Neural cell (in vitro differentiated cells): ENCODE measurements at regions not wholly inside any gene's neighbourhood (a gene's known extent, or its start where the extent isn't known, plus 50 kb on each side); places are given as distances from the start of the nearest gene placed in this dataset.

Experiments
- H2AFZ ChIP-seq: fragments of 200-600, 300-800 bp; sonication (generic), shearing (Covaris generic); 2 replicates; pipeline ENCODE4 v1.6.0; 2014; ENCODE audit warnings: low read depth, mild to moderate bottlenecking, antibody characterized with exemption, low read length, moderate library complexity
- H3F3A ChIP-seq: fragments of 200-600 bp; shearing (Covaris generic); 2 replicates; pipeline ENCODE4 v1.6.1; 2016; ENCODE audit warnings: mild to moderate bottlenecking, moderate library complexity, mixed read lengths, antibody characterized with exemption, low read length; ENCODE audit not compliant: insufficient read depth, poor library complexity, severe bottlenecking
- H3K27ac ChIP-seq: fragments of 200-600, 300-800 bp; sonication (generic), shearing (Covaris generic); 2 replicates; pipeline ENCODE4 v1.5.1; 2014; ENCODE audit warnings: mild to moderate bottlenecking, low read length, moderate library complexity
- H3K27me3 ChIP-seq: fragments of 300-800, 200-600 bp; sonication (generic), shearing (Covaris generic); 2 replicates; pipeline ENCODE4 v1.6.0; 2014; ENCODE audit warnings: mild to moderate bottlenecking, low read depth, low read length, moderate library complexity; ENCODE audit not compliant: insufficient read depth
- H3K36me3 ChIP-seq: fragments of 300-800, 200-600 bp; sonication (generic), shearing (Covaris generic); 2 replicates; pipeline ENCODE4 v1.5.1; 2014; ENCODE audit warnings: mild to moderate bottlenecking, antibody characterized with exemption, low read length, moderate library complexity; ENCODE audit not compliant: insufficient read depth
- H3K4me2 ChIP-seq: fragments of 300-800, 200-600 bp; sonication (generic), shearing (Covaris generic); 2 replicates; pipeline ENCODE4 v1.6.0; 2014; ENCODE audit warnings: mild to moderate bottlenecking, low read length
- H3K4me3 ChIP-seq: fragments of 300-800, 200-600 bp; sonication (generic), shearing (Covaris generic); 2 replicates; pipeline ENCODE4 v1.5.1; 2014; ENCODE audit warnings: mild to moderate bottlenecking, low read length, moderate library complexity
- H3K79me2 ChIP-seq: fragments of 200-600 bp; shearing (Covaris generic); replicated peaks from 2 replicates; pipeline ENCODE4 v1.6.0; 2014; ENCODE audit warnings: mild to moderate bottlenecking, low read length, moderate library complexity; ENCODE audit not compliant: insufficient read depth
- H3K9ac ChIP-seq: fragments of 300-800, 200-600 bp; sonication (generic), shearing (Covaris generic); 2 replicates; pipeline ENCODE4 v1.6.1; 2016; ENCODE audit warnings: mild to moderate bottlenecking, low read length, mixed read lengths
- H3K9me2 ChIP-seq: fragments of 200-600 bp; shearing (Covaris generic); 2 replicates; pipeline ENCODE4 v1.6.1; 2016; ENCODE audit warnings: mild to moderate bottlenecking, low read length, mixed read lengths; ENCODE audit not compliant: insufficient read depth
- H3K9me3 ChIP-seq: fragments of 200-600, 300-800 bp; sonication (generic), shearing (Covaris generic); 2 replicates; pipeline ENCODE4 v1.6.1; 2016; ENCODE audit warnings: mild to moderate bottlenecking, mixed run types, low read length, moderate library complexity, mixed read lengths
- H4K20me1 ChIP-seq: fragments of 200-600 bp; shearing (Covaris generic); 2 replicates; pipeline ENCODE4 v1.6.1; 2016; ENCODE audit warnings: mild to moderate bottlenecking, mixed run types; ENCODE audit not compliant: insufficient read depth
- EP300 ChIP-seq: fragments of 450-650 bp; conservative IDR thresholded peaks from 2 replicates; pipeline ENCODE4 v1.6.1; 2014; ENCODE audit warnings: antibody characterized with exemption, mild to moderate bottlenecking, moderate library complexity; ENCODE audit not compliant: poor library complexity, severe bottlenecking
- EZH2 ChIP-seq: fragments of 200-600, 300-800 bp; shearing (Covaris generic), sonication (generic); IDR thresholded peaks from 2 replicates; pipeline ENCODE4 v1.6.1; 2014; ENCODE audit warnings: antibody characterized with exemption, low read length, borderline replicate concordance, mild to moderate bottlenecking; ENCODE audit not compliant: insufficient read depth, poor library complexity, severe bottlenecking
- MXI1 ChIP-seq: fragments of 450-650 bp; conservative IDR thresholded peaks from 2 replicates; pipeline ENCODE4 v1.6.1; 2014; ENCODE audit warnings: antibody characterized with exemption, mild to moderate bottlenecking; ENCODE audit not compliant: poor library complexity, severe bottlenecking
- POLR2AphosphoS5 ChIP-seq: IDR thresholded peaks from 2 replicates; pipeline ENCODE4 v1.6.1; 2012
- RAD21 ChIP-seq: fragments of 450-650 bp; conservative IDR thresholded peaks from 2 replicates; pipeline ENCODE4 v1.6.1; 2014; ENCODE audit warnings: antibody characterized with exemption, mild to moderate bottlenecking, moderate library complexity
- SMC3 ChIP-seq: fragments of 450-650 bp; conservative IDR thresholded peaks from 2 replicates; pipeline ENCODE4 v1.6.1; 2014; ENCODE audit warnings: antibody characterized with exemption, mild to moderate bottlenecking, moderate library complexity; ENCODE audit not compliant: poor library complexity
- TAF1 ChIP-seq: IDR thresholded peaks from 2 replicates; pipeline ENCODE4 v1.6.1; 2012; ENCODE audit warnings: low read depth
- TF ChIP-seq, protein P1 (sequence below): fragments of 450-650 bp; IDR thresholded peaks from 2 replicates; pipeline ENCODE4 v1.5.1; 2014; ENCODE audit warnings: antibody characterized with exemption, mild to moderate bottlenecking, moderate library complexity; ENCODE audit not compliant: poor library complexity, severe bottlenecking
- TF ChIP-seq, protein P2 (sequence below): IDR thresholded peaks from 2 replicates; pipeline ENCODE4 v1.6.1; 2012; ENCODE audit warnings: borderline replicate concordance

DNA sequence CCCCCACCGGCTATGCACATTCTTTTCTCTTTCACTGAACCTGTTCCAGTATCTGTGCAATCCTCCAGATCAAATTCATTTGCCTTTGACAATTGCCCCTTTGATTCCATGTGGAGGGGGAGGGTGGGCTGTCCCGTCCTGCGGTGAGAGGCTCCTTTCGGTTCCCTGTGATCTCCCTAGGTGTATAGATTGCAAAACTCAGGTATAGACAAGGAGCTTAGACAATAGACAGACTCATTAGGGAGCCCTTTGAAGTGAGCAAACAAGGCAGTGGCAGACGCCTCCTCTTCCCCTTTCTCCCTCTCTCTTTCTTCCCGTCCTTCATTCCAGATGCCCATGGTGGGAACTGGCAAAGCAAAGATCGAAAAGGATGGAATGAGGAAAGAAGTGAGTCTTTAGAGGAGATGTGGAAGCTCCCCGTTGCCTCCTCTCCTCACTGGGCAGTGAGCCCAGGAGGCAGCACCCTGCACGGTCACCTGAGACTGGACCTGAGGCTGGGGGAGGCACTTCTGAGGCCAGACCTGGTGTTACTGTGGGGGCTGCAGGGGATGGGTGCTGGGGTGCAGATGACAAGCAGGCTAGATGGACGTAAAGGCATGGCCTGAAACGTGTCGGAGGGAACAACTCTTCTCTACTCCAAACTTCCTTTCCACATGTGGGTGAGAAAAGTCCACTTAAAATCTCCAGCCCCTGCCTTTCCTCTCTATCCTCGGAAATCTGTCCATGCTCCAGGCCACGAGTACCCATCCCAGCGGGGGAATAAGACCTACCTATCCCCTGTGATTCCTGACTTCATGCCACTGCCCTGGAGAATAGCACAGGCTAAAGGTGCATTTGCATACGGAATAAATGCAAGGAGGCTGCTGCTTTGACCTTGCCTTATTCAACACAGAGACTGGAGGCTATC, 256.6 kb upstream of the FOXQ1 start:
- no peaks in the 10 kb centered on the region for H3K36me3 ChIP-seq
- TF ChIP-seq EZH2 (no peak), EP300 (no peak), TAF1 (no peak), RAD21 (no peak), POLR2AphosphoS5 (no peak), SMC3 (no peak)
- H3K9me3 ChIP-seq, result no peaks in the 10 kb centered on the region
- no peaks in the 10 kb centered on the region for H3K9me2 ChIP-seq
- H3K4me3 ChIP-seq, result no peak overlapping the region
- no peak overlapping the region for H3K9ac ChIP-seq
- no peaks in the 10 kb centered on the region for H3F3A ChIP-seq
- no peaks in the 10 kb centered on the region for H3K27me3 ChIP-seq
- H2AFZ ChIP-seq, result no peak overlapping the region
- H4K20me1 ChIP-seq, result no peaks in the 10 kb centered on the region
- no peak overlapping the region for H3K27ac ChIP-seq
- H3K4me2 ChIP-seq, result no peak overlapping the region
- H3K79me2 ChIP-seq, result no peaks in the 10 kb centered on the region

DNA sequence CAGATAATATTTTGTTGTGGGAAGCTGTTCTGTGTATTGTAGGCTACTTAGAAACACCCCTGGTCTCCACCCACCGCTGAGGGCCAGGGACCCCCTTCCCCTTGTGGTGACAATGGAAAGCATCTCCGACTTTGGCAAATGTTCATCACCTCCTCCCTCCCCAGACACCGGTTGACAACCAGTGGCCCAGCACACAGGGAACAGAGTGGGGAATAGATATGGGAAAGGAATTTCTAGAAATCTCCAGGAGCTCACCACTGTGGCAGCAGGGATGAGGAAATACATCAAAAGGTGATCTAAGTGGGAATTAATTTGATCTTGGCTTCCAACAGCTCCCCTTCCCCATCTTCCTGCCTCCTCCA, 257.3 kb upstream of the FOXQ1 start:
- H3K9me2 ChIP-seq, result no peaks in the 10 kb centered on the region
- H3K79me2 ChIP-seq, result no peaks in the 10 kb centered on the region
- H3K9ac ChIP-seq, result no peak overlapping the region
- H3K4me2 ChIP-seq, result no peak overlapping the region
- no peak overlapping the region for H3K4me3 ChIP-seq
- no peak overlapping the region for H2AFZ ChIP-seq
- no peaks in the 10 kb centered on the region for H3F3A ChIP-seq
- no peaks in the 10 kb centered on the region for H3K27me3 ChIP-seq
- no peaks in the 10 kb centered on the region for H3K36me3 ChIP-seq
- H3K9me3 ChIP-seq, result no peaks in the 10 kb centered on the region
- no peak overlapping the region for H3K27ac ChIP-seq
- no peaks in the 10 kb centered on the region for H4K20me1 ChIP-seq
- TF ChIP-seq SMC3 (no peak), POLR2AphosphoS5 (no peak), MXI1 (no peak), TAF1 (no peak), EZH2 (no peak), EP300 (no peak), RAD21 (no peak)
- TF ChIP-seq, protein P1, sequence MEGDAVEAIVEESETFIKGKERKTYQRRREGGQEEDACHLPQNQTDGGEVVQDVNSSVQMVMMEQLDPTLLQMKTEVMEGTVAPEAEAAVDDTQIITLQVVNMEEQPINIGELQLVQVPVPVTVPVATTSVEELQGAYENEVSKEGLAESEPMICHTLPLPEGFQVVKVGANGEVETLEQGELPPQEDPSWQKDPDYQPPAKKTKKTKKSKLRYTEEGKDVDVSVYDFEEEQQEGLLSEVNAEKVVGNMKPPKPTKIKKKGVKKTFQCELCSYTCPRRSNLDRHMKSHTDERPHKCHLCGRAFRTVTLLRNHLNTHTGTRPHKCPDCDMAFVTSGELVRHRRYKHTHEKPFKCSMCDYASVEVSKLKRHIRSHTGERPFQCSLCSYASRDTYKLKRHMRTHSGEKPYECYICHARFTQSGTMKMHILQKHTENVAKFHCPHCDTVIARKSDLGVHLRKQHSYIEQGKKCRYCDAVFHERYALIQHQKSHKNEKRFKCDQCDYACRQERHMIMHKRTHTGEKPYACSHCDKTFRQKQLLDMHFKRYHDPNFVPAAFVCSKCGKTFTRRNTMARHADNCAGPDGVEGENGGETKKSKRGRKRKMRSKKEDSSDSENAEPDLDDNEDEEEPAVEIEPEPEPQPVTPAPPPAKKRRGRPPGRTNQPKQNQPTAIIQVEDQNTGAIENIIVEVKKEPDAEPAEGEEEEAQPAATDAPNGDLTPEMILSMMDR, result no peak
- TF ChIP-seq, protein P2, sequence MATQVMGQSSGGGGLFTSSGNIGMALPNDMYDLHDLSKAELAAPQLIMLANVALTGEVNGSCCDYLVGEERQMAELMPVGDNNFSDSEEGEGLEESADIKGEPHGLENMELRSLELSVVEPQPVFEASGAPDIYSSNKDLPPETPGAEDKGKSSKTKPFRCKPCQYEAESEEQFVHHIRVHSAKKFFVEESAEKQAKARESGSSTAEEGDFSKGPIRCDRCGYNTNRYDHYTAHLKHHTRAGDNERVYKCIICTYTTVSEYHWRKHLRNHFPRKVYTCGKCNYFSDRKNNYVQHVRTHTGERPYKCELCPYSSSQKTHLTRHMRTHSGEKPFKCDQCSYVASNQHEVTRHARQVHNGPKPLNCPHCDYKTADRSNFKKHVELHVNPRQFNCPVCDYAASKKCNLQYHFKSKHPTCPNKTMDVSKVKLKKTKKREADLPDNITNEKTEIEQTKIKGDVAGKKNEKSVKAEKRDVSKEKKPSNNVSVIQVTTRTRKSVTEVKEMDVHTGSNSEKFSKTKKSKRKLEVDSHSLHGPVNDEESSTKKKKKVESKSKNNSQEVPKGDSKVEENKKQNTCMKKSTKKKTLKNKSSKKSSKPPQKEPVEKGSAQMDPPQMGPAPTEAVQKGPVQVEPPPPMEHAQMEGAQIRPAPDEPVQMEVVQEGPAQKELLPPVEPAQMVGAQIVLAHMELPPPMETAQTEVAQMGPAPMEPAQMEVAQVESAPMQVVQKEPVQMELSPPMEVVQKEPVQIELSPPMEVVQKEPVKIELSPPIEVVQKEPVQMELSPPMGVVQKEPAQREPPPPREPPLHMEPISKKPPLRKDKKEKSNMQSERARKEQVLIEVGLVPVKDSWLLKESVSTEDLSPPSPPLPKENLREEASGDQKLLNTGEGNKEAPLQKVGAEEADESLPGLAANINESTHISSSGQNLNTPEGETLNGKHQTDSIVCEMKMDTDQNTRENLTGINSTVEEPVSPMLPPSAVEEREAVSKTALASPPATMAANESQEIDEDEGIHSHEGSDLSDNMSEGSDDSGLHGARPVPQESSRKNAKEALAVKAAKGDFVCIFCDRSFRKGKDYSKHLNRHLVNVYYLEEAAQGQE, result no peak
